GM21786 (cell line): ENCODE measurements at regions not wholly inside any gene's neighbourhood (a gene's known extent, or its start where the extent isn't known, plus 50 kb on each side); places are given as distances from the start of the nearest gene placed in this dataset.

ENCODE experiments used
- ATAC-seq: cut with Tn5 transposase; IDR thresholded peaks from one replicate; pipeline ENCODE4 v1.9.1; 2021; ENCODE audit not compliant: unreplicated experiment

- ATAC-seq, result no peak
Measured at GRCh38 chr20:40326784-40327183, 362.3 kb downstream of the MAFB start.

GRCh38 chr20:40325006-40325568 lies 363.9 kb downstream of the MAFB start:
- ATAC-seq, result no peak

GRCh38 chr20:40323361-40323794 lies 365.7 kb downstream of the MAFB start:
- no peak for ATAC-seq

GRCh38 chr20:40322941-40323340 lies 366.1 kb downstream of the MAFB start:
- ATAC-seq, result no peak

GRCh38 chr20:40320517-40321011 lies 368.5 kb downstream of the MAFB start:
- ATAC-seq, result no peak

- no peak for ATAC-seq
Measured at GRCh38 chr20:40319741-40320516, 369.1 kb downstream of the MAFB start.

GRCh38 chr20:40319056-40319455 lies 370.0 kb downstream of the MAFB start:
- ATAC-seq, result no peak

GRCh38 chr20:40317156-40317790 lies 371.8 kb downstream of the MAFB start:
- no peak for ATAC-seq

GRCh38 chr20:40314278-40314677 lies 374.8 kb downstream of the MAFB start:
- ATAC-seq, result no peak

- ATAC-seq, result no peak
Measured at GRCh38 chr20:40313730-40314129, 375.3 kb downstream of the MAFB start.

- ATAC-seq, result no peak
Measured at GRCh38 chr20:40309731-40310130, 379.3 kb downstream of the MAFB start.

- ATAC-seq, result no peak
Measured at GRCh38 chr20:40307997-40308396, 381.0 kb downstream of the MAFB start.

- no peak for ATAC-seq
Measured at GRCh38 chr20:40307268-40307667, 381.8 kb downstream of the MAFB start.

GRCh38 chr20:40305303-40305702 lies 383.7 kb downstream of the MAFB start:
- ATAC-seq, result no peak

- ATAC-seq, result no peak
Measured at GRCh38 chr20:40304119-40304613, 384.9 kb downstream of the MAFB start.

GRCh38 chr20:40294747-40295146 lies 394.3 kb downstream of the MAFB start:
- ATAC-seq, result no peak

GRCh38 chr20:40294175-40294574 lies 394.9 kb downstream of the MAFB start:
- ATAC-seq, result no peak

GRCh38 chr20:40293740-40294139 lies 395.3 kb downstream of the MAFB start:
- no peak for ATAC-seq

- no peak for ATAC-seq
Measured at GRCh38 chr20:40291493-40292135, 397.4 kb downstream of the MAFB start.

- no peak for ATAC-seq
Measured at GRCh38 chr20:40287683-40288082, 401.4 kb downstream of the MAFB start.

GRCh38 chr20:40286975-40287531 lies 402.0 kb downstream of the MAFB start:
- ATAC-seq, result no peak
